ENCODE measurements at regions not wholly inside any gene's neighbourhood (a gene's known extent, or its start where the extent isn't known, plus 50 kb on each side); places are given as distances from the start of the nearest gene placed in this dataset.
"Not testable (repeated sequence)": the region's sequence is repeated elsewhere in the genome, so short reads cannot be mapped to it uniquely, and the experiment has no call there.

GRCh38 chr3:174583396-174583795, 275.7 kb upstream of the NAALADL2 start:
- Histone ChIP-seq H3K4ac (ENCODE audit: low read depth in 1 of 2, low read length in 2 of 2) (no peak overlapping the region), H2BK5ac (ENCODE audit: low read depth, low read length, poor library complexity, severe bottlenecking) (no peak overlapping the region), H2AK5ac (ENCODE audit: low read length, severe bottlenecking) (no peak overlapping the region), H4K8ac (ENCODE audit: low read length) (no peak overlapping the region), H3K4me1 (ENCODE audit: control insufficient read depth, insufficient read depth, low read depth, low read length) (no peaks in the 10 kb centered on the region), H4K91ac (ENCODE audit: low read length) (no peak overlapping the region), H2BK12ac (ENCODE audit: low read length in 2 of 2) (no peak overlapping the region), H3K79me1 (replicated peaks; ENCODE audit: low read length, poor library complexity, severe bottlenecking) (no peaks in the 10 kb centered on the region), H3K14ac (ENCODE audit: low read length in 2 of 2) (no peak overlapping the region), H3K23ac (ENCODE audit: low read length in 2 of 2) (no peak overlapping the region), H2BK120ac (ENCODE audit: low read depth, low read length) (no peak overlapping the region), H3K36me3 (ENCODE audit: control insufficient read depth in 1 of 2, insufficient read depth in 2 of 2, low read depth in 1 of 2, low read length in 2 of 2) (no peaks in the 10 kb centered on the region), H2BK15ac (ENCODE audit: low read depth, poor library complexity, severe bottlenecking) (no peak overlapping the region), H3K4me3 (ENCODE audit: insufficient read depth in 1 of 2, low read depth in 1 of 2, low read length in 2 of 2) (no peak overlapping the region), H3K27ac (ENCODE audit: low read length, poor library complexity, severe bottlenecking) (no peak overlapping the region), H2AFZ (ENCODE audit: low read depth, low read length) (no peak overlapping the region), H3K9me3 (ENCODE audit: control insufficient read depth, low read length) (peaks cover 3% of the 10 kb centered on the region), H3K18ac (ENCODE audit: low read depth in 1 of 2, low read length in 2 of 2) (no peak overlapping the region), H3K4me2 (ENCODE audit: low read length, poor library complexity, severe bottlenecking) (no peak overlapping the region), H3K9ac (ENCODE audit: low read length) (no peak overlapping the region), H3K27me3 (ENCODE audit: control insufficient read depth in 1 of 2, insufficient read depth in 1 of 2, low read length in 2 of 2) (no peaks in the 10 kb centered on the region)
- no CpG with 5 or more reads among the region's 1 CpG for WGBS
- DNase-seq = no peak

DNA sequence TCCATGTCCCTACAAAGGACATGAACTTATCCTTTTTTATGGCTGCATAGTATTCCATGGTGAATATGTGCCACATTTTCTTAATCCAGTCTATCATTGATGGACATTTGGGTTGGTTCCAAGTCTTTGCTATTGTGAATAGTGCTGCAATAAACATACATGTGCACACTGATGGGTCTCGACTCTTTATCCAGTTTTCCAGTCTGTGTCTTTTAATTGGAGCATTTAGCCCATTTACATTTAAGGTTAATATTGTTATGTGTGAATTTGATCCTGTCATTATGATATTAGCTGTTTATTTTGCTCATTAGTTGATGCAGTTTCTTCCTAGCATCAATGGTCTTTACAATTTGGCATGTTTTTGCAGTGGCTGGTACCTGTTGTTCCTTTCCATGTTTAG, 272.0 kb upstream of the NAALADL2 start:
- WGBS = 90% methylated on average over 1 of the region's 1 CpG

DNA sequence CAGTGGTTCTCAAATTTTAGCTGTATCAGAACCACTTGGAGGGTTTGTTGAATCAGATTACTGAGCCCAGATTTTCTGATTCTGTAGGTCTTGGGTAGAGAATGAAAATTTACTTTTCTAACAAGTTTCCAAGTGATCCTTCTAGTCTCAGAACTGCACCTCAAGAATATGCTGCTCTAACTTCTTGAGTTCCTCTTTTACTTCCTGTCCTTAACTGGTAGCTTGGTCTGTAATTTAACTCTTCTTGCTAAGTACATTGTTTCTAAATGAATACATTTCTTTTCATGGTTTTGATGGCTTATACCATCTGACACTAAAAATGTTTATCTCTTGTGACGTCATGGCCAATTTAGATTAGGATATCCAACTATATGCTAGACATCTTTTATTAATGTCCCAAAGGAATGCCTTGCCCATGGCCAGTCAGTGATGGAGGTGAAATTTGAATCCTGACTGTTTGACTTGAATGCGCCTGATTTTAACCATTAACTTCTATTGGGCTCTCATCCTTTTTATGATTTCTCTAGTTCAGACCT, 262.6 kb upstream of the NAALADL2 start:
- Histone ChIP-seq H4K8ac (ENCODE audit: low read length) (no peak overlapping the region), H3K14ac (ENCODE audit: low read length in 2 of 2) (no peak overlapping the region), H4K91ac (ENCODE audit: low read length) (no peak overlapping the region), H2BK120ac (ENCODE audit: low read depth, low read length) (no peak overlapping the region), H2BK5ac (ENCODE audit: low read depth, low read length, poor library complexity, severe bottlenecking) (no peak overlapping the region), H3K23ac (ENCODE audit: low read length in 2 of 2) (no peak overlapping the region), H3K4me1 (ENCODE audit: control insufficient read depth, insufficient read depth, low read depth, low read length) (no peaks in the 10 kb centered on the region), H2AK5ac (ENCODE audit: low read length, severe bottlenecking) (no peak overlapping the region), H3K9me3 (ENCODE audit: control insufficient read depth, low read length) (no peaks in the 10 kb centered on the region), H3K9ac (ENCODE audit: low read length) (no peak overlapping the region), H3K18ac (ENCODE audit: low read depth in 1 of 2, low read length in 2 of 2) (no peak overlapping the region), H3K27me3 (ENCODE audit: control insufficient read depth in 1 of 2, insufficient read depth in 1 of 2, low read length in 2 of 2) (no peaks in the 10 kb centered on the region), H3K4me2 (ENCODE audit: low read length, poor library complexity, severe bottlenecking) (no peak overlapping the region), H3K36me3 (ENCODE audit: control insufficient read depth in 1 of 2, insufficient read depth in 2 of 2, low read depth in 1 of 2, low read length in 2 of 2) (no peaks in the 10 kb centered on the region), H3K4ac (ENCODE audit: low read depth in 1 of 2, low read length in 2 of 2) (no peak overlapping the region), H3K27ac (ENCODE audit: low read length, poor library complexity, severe bottlenecking) (no peak overlapping the region), H3K4me3 (ENCODE audit: insufficient read depth in 1 of 2, low read depth in 1 of 2, low read length in 2 of 2) (no peak overlapping the region), H2BK15ac (ENCODE audit: low read depth, poor library complexity, severe bottlenecking) (no peak overlapping the region), H3K79me1 (replicated peaks; ENCODE audit: low read length, poor library complexity, severe bottlenecking) (no peaks in the 10 kb centered on the region), H2AFZ (ENCODE audit: low read depth, low read length) (no peak overlapping the region), H2BK12ac (ENCODE audit: low read length in 2 of 2) (no peak overlapping the region)
- WGBS = no CpG with 5 or more reads among the region's 2 CpGs
- no peak for DNase-seq

More for the DNA sequence above, 272.0 kb upstream of the NAALADL2 start:
- H3K4me1 ChIP-seq (ENCODE audit: control insufficient read depth, insufficient read depth, low read depth, low read length); H2BK5ac ChIP-seq (ENCODE audit: low read depth, low read length, poor library complexity, severe bottlenecking); DNase-seq; H3K9me3 ChIP-seq (ENCODE audit: control insufficient read depth, low read length); H4K91ac ChIP-seq (ENCODE audit: low read length); H3K14ac ChIP-seq (ENCODE audit: low read length in 2 of 2); H3K79me1 ChIP-seq (replicated peaks; ENCODE audit: low read length, poor library complexity, severe bottlenecking); H3K23ac ChIP-seq (ENCODE audit: low read length in 2 of 2); H3K4me3 ChIP-seq (ENCODE audit: insufficient read depth in 1 of 2, low read depth in 1 of 2, low read length in 2 of 2); H3K4me2 ChIP-seq (ENCODE audit: low read length, poor library complexity, severe bottlenecking); H3K36me3 ChIP-seq (ENCODE audit: control insufficient read depth in 1 of 2, insufficient read depth in 2 of 2, low read depth in 1 of 2, low read length in 2 of 2); H3K27me3 ChIP-seq (ENCODE audit: control insufficient read depth in 1 of 2, insufficient read depth in 1 of 2, low read length in 2 of 2); H3K18ac ChIP-seq (ENCODE audit: low read depth in 1 of 2, low read length in 2 of 2); H3K9ac ChIP-seq (ENCODE audit: low read length); H4K8ac ChIP-seq (ENCODE audit: low read length); H2AK5ac ChIP-seq (ENCODE audit: low read length, severe bottlenecking); H2BK12ac ChIP-seq (ENCODE audit: low read length in 2 of 2); H3K27ac ChIP-seq (ENCODE audit: low read length, poor library complexity, severe bottlenecking); H2AFZ ChIP-seq (ENCODE audit: low read depth, low read length); H2BK15ac ChIP-seq (ENCODE audit: low read depth, poor library complexity, severe bottlenecking); H2BK120ac ChIP-seq (ENCODE audit: low read depth, low read length); H3K4ac ChIP-seq (ENCODE audit: low read depth in 1 of 2, low read length in 2 of 2): not testable (repeated sequence)

DNA sequence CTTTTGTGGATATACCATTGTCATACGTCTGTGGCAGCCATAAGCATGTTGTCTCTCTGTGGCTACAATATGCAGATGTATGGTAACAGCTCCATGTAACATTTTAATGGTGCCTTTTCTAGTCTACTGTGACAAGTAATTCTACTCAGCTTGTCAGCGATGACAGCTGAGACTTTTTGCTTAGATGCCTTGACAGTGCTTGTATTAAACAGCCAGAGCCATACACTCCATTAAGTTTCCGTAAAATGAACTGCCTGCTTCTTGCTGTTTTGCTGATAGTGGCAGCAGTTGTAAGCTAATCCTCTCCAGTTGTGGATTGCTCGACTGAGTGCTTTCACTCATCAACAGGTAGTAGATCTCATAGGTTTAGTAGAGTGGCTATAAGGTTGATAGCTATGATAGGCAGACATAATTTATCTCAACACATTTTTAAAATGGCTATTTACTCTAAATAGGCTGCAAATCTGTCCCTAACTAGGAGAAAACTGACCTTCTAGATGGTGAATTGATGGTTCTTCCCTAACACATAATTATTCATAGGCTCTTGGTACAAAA, 260.2 kb upstream of the NAALADL2 start:
- WGBS = 100% methylated on average over 3 of the region's 4 CpGs
- Histone ChIP-seq H3K27ac (ENCODE audit: low read length, poor library complexity, severe bottlenecking) (no peak overlapping the region), H2BK120ac (ENCODE audit: low read depth, low read length) (no peak overlapping the region), H2BK12ac (ENCODE audit: low read length in 2 of 2) (no peak overlapping the region), H3K36me3 (ENCODE audit: control insufficient read depth in 1 of 2, insufficient read depth in 2 of 2, low read depth in 1 of 2, low read length in 2 of 2) (no peaks in the 10 kb centered on the region), H2AK5ac (ENCODE audit: low read length, severe bottlenecking) (no peak overlapping the region), H2BK15ac (ENCODE audit: low read depth, poor library complexity, severe bottlenecking) (no peak overlapping the region), H2BK5ac (ENCODE audit: low read depth, low read length, poor library complexity, severe bottlenecking) (no peak overlapping the region), H3K9ac (ENCODE audit: low read length) (no peak overlapping the region), H3K23ac (ENCODE audit: low read length in 2 of 2) (no peak overlapping the region), H3K4me2 (ENCODE audit: low read length, poor library complexity, severe bottlenecking) (no peak overlapping the region), H3K18ac (ENCODE audit: low read depth in 1 of 2, low read length in 2 of 2) (no peak overlapping the region), H4K8ac (ENCODE audit: low read length) (no peak overlapping the region), H3K27me3 (ENCODE audit: control insufficient read depth in 1 of 2, insufficient read depth in 1 of 2, low read length in 2 of 2) (no peaks in the 10 kb centered on the region), H3K9me3 (ENCODE audit: control insufficient read depth, low read length) (peaks cover 2% of the 10 kb centered on the region), H3K79me1 (replicated peaks; ENCODE audit: low read length, poor library complexity, severe bottlenecking) (no peaks in the 10 kb centered on the region), H3K4ac (ENCODE audit: low read depth in 1 of 2, low read length in 2 of 2) (no peak overlapping the region), H3K4me1 (ENCODE audit: control insufficient read depth, insufficient read depth, low read depth, low read length) (no peaks in the 10 kb centered on the region), H4K91ac (ENCODE audit: low read length) (no peak overlapping the region), H3K14ac (ENCODE audit: low read length in 2 of 2) (no peak overlapping the region), H2AFZ (ENCODE audit: low read depth, low read length) (no peak overlapping the region), H3K4me3 (ENCODE audit: insufficient read depth in 1 of 2, low read depth in 1 of 2, low read length in 2 of 2) (no peak overlapping the region)
- DNase-seq = no peak

Measured in mesenchymal stem cell (in vitro differentiated cells and primary cell).